GM19238 (cell line): ENCODE measurements at regions not wholly inside any gene's neighbourhood (a gene's known extent, or its start where the extent isn't known, plus 50 kb on each side); places are given as distances from the start of the nearest gene placed in this dataset.
A peak's percentile ranks its signal among the peaks of the same experiment; 100 is the strongest.
"Not testable (repeated sequence)": the region's sequence is repeated elsewhere in the genome, so short reads cannot be mapped to it uniquely, and the experiment has no call there.

ENCODE experiments used
- DNase-seq: peaks from one replicate; pipeline ENCODE4 v3.0.0; 2011; ENCODE audit warnings: low spot score; ENCODE audit not compliant: insufficient read length

GRCh38 chr12:102344691-102345090, 135.7 kb downstream of the IGF1 start:
- no peak for DNase-seq

GRCh38 chr12:102343361-102344121, 136.8 kb downstream of the IGF1 start:
- DNase-seq: no peak

- DNase-seq: no peak
Observed at GRCh38 chr12:102342281-102343006, 137.9 kb downstream of the IGF1 start.

- DNase-seq: no peak
Observed at GRCh38 chr12:102334765-102335164, 137.1 kb upstream of the PMCH start.

GRCh38 chr12:102331419-102331818, 133.8 kb upstream of the PMCH start:
- no peak for DNase-seq

GRCh38 chr12:102329883-102330282, 132.2 kb upstream of the PMCH start:
- no peak for DNase-seq

GRCh38 chr12:102326982-102327381, 129.3 kb upstream of the PMCH start:
- no peak for DNase-seq

- not testable (repeated sequence) for DNase-seq
Observed at GRCh38 chr12:102325108-102325507, 127.5 kb upstream of the PMCH start.

- no peak for DNase-seq
Observed at GRCh38 chr12:102323799-102324198, 126.2 kb upstream of the PMCH start.

- DNase-seq: no peak
Observed at GRCh38 chr12:102322254-102322653, 124.6 kb upstream of the PMCH start.

- no peak for DNase-seq
Observed at GRCh38 chr12:102321305-102322082, 123.9 kb upstream of the PMCH start.

GRCh38 chr12:102317155-102317554, 119.5 kb upstream of the PMCH start:
- no peak for DNase-seq

- no peak for DNase-seq
Observed at GRCh38 chr12:102316723-102317122, 119.1 kb upstream of the PMCH start.

GRCh38 chr12:102314821-102315220, 117.2 kb upstream of the PMCH start:
- no peak for DNase-seq

- not testable (repeated sequence) for DNase-seq
Observed at GRCh38 chr12:102313116-102313971, 115.7 kb upstream of the PMCH start.

GRCh38 chr12:102305486-102305885, 107.9 kb upstream of the PMCH start:
- DNase-seq: no peak

- not testable (repeated sequence) for DNase-seq
Observed at GRCh38 chr12:102304667-102305066, 107.0 kb upstream of the PMCH start.

- no peak for DNase-seq
Observed at GRCh38 chr12:102302553-102302952, 104.9 kb upstream of the PMCH start.

- DNase-seq: no peak
Observed at GRCh38 chr12:102301547-102301946, 103.9 kb upstream of the PMCH start.

GRCh38 chr12:102300824-102301461, 103.3 kb upstream of the PMCH start:
- DNase-seq: peak; percentile 22

GRCh38 chr12:102299731-102300130, 102.1 kb upstream of the PMCH start:
- no peak for DNase-seq
